Ovary (tissue), 7 donors: ENCODE measurements at regions not wholly inside any gene's neighbourhood (a gene's known extent, or its start where the extent isn't known, plus 50 kb on each side); places are given as distances from the start of the nearest gene placed in this dataset.
A peak's percentile ranks its signal among the peaks of the same experiment; 100 is the strongest.
"Not testable (repeated sequence)": the region's sequence is repeated elsewhere in the genome, so short reads cannot be mapped to it uniquely, and the experiment has no call there.

Source experiments
- DNase-seq, 5 donors: peaks; one replicate each; pipeline ENCODE4 v3.0.0-alpha.2; 2019 to 2020
- H3K27ac ChIP-seq, 2 donors: fragments of 200-600 bp; one replicate each; pipeline versions ENCODE4 v1.5.1 to v1.8.0; 2019 to 2022
- H3K27me3 ChIP-seq: fragments of 200-600 bp; one replicate; pipeline ENCODE4 v1.8.0; 2022
- H3K36me3 ChIP-seq: fragments of 200-600 bp; sonication (generic); one replicate; pipeline ENCODE4 v1.5.1; 2019
- H3K4me1 ChIP-seq: one replicate; pipeline ENCODE4 v1.8.1; 2013; ENCODE audit warnings: mild to moderate bottlenecking, moderate library complexity; ENCODE audit not compliant: insufficient read depth
- H3K4me3 ChIP-seq: fragments of 200-600 bp; sonication (generic); one replicate; pipeline ENCODE4 v1.5.1; 2017
- H3K9me3 ChIP-seq, 2 donors: fragments of 200-600 bp in 1 of 2; sonication (generic) in 1 of 2; one replicate each; pipeline versions ENCODE4 v1.5.1 to v1.8.1; 2013 to 2019; ENCODE audit warnings: mild to moderate bottlenecking in 1 of 2, moderate library complexity in 1 of 2
- CTCF ChIP-seq, 3 donors: fragments of 450-650 bp in 2 of 3; fragments of 200-600 bp in 1 of 3; IDR thresholded peaks; one replicate each; pipeline versions ENCODE4 v1.5.1 to v1.8.0; 2016 to 2022; ENCODE audit warnings: antibody characterized with exemption in 3 of 3, mild to moderate bottlenecking in 1 of 3
- EP300 ChIP-seq: sonication (generic); formaldehyde crosslinking; IDR thresholded peaks from one replicate; pipeline ENCODE4 v1.6.1; 2017; ENCODE audit warnings: antibody characterized with exemption
- POLR2A ChIP-seq: fragments of 450-650 bp; IDR thresholded peaks from one replicate; pipeline ENCODE4 v1.6.1; 2017; ENCODE audit warnings: antibody characterized with exemption, mild to moderate bottlenecking, moderate library complexity
- WGBS, 3 donors: extraction: QIAGEN DNeasy Blood & Tissue Kit in 1 of 3; methylation state at CpG; one replicate each; pipeline versions ENCODE4 v1.1.5 to v1.1.7; 2013 to 2017; 5-methylcytosine and 5-hydroxymethylcytosine counted together
- intact Hi-C, 4 donors: fragments of 100-400 bp; cut with DNase I; formaldehyde crosslinking; loops; one replicate each; pipeline versions ENCODE4 v1.11.0 to v1.15.1; 2022 to 2023
- donor health status: DM: no; HTN: no; CAD: no; lungs with moderate emphysema.
- donor health status: DM: no; HTN: no; CAD: no.
- donor health status: Bipolar disorder and iron deficiency.
- donor health status: DM: no; HTN: no; CAD: no.
- donor health status: DM: yes; HTN: yes; CAD: no.

DNA sequence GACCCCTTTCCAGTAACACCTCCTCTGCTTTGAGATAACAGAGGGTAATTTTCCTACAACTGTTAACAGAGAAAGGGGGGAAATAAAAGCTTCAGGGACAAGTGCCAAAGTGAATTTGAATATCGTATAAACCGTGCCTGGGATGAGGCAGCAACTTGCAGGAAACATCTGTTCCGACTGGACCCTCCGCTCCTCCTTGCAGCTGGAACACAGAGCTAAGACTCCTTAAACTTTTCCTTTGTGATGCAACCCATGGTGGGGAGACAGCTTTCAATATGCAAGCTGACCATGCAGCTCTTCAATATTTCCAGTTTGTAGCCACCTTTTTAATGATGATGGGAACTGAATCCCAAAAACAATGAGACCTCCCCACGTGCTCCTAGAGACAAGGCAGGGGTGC lies 432.6 kb downstream of the ZNF536 start:
- no peak for DNase-seq
- Histone ChIP-seq H3K4me1 (no peaks in the 10 kb centered on the region), H3K27me3 (no peaks in the 10 kb centered on the region), H3K4me3 (no peak overlapping the region), H3K9me3 (no peaks in the 10 kb centered on the region), H3K36me3 (no peaks in the 10 kb centered on the region), H3K27ac (no peak overlapping the region)
- 1 to 3% (median 1%) methylated on average over 5 of the region's 5 CpGs for WGBS, 3 donors
- intact Hi-C loops, result no loop called here
- TF ChIP-seq EP300 (no peak), CTCF (IDR thresholded peaks at IDR 0.05) (no peak), POLR2A (no peak)

DNA sequence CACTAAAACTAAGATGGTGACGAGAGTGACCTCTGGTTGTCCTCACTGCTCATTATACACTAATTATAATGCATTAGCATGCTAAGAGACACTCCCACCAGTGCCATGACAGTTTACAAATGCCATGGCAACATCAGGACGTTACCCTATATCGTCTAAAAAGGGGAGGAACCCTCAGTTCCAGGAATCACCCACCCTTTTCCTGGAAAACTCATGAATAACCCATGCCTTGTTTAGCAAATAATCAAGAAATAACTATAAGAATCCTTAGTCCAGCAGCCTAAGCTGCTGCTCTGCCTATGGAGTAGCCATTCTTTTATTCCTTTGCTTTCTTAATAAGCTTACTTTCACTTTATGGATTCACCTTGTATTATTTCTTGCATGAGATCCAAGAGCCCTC lies 432.1 kb downstream of the ZNF536 start:
- H3K27me3 ChIP-seq, DNase-seq, H3K27ac ChIP-seq, H3K36me3 ChIP-seq, H3K9me3 ChIP-seq, intact Hi-C loops, H3K4me1 ChIP-seq, H3K4me3 ChIP-seq: not testable (repeated sequence)
- 28 to 36% (median 35%) methylated on average over 3 of the region's 3 CpGs for WGBS, 3 donors

- no peak overlapping the region for H3K27ac ChIP-seq
- H3K4me1 ChIP-seq, result no peaks in the 10 kb centered on the region
- no peak for DNase-seq
- intact Hi-C loops, result no loop called here
- no peak overlapping the region for H3K4me3 ChIP-seq
- no peaks in the 10 kb centered on the region for H3K27me3 ChIP-seq
- WGBS, 3 donors, result 89 to 96% (median 96%) methylated on average over 6 of the region's 6 CpGs
- H3K36me3 ChIP-seq, result no peaks in the 10 kb centered on the region
- no peaks in the 10 kb centered on the region for H3K9me3 ChIP-seq
- TF ChIP-seq CTCF (IDR thresholded peaks at IDR 0.05) (no peak), POLR2A (no peak), EP300 (no peak)
These were observed 430.3 kb downstream of the ZNF536 start for GRCh38 chr19:30802424-30803013.

DNA sequence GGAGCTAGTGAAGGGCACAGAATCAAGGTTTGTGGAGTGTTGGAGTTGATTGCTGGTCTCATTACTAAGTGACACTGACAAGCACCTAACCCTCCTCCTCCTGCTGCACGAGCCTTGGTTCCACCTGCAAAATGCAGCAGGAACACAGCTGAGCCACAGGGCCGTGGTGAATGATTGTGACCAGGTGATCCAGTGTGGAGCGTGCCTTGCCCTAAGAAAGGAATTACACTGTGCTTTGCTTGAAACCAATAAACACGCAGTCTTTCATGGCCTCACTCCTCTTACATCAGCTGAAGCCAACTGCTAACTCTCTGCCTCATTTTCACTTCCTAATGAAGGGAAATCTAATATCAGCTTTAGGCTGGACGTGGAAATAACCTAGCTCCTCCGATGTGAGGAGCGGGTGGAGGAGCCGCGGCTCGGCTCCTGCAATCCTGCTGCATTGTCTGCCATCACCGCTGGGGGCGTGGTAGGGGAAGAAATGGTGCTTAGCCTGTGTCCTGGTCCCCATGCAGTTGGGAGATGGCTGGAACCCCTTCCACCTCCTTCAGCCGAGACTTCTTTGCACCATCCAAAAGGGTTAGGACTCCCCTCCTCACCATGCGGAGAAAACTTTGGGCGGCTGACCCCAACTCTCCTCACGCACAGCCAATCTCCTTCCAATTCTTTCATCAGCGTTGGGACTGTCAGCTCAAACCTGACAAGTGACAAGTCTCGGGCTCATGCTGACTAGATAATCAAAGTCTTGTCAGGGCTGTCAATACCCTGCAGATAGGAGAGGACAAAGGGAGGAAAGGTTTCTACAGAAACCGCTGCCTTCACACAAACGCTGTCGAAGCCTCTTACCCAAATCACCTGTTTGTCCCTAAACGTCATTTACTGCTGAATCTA lies 427.9 kb downstream of the ZNF536 start:
- intact Hi-C loops, result no loop called here
- no peak for TF ChIP-seq POLR2A
- no peak for TF ChIP-seq CTCF (IDR thresholded peaks at IDR 0.05)
- no peak for TF ChIP-seq EP300
- peak; percentile 11 to 63 (median 44) for DNase-seq
- H3K4me3 ChIP-seq, result no peak overlapping the region
- no peaks in the 10 kb centered on the region for H3K36me3 ChIP-seq
- H3K27me3 ChIP-seq, result no peaks in the 10 kb centered on the region
- 55 to 63% (median 59%) methylated on average over 22 of the region's 22 CpGs for WGBS, 3 donors
- H3K9me3 ChIP-seq, result no peaks in the 10 kb centered on the region
- H3K27ac ChIP-seq, result no peak overlapping the region
- no peaks in the 10 kb centered on the region for H3K4me1 ChIP-seq

DNA sequence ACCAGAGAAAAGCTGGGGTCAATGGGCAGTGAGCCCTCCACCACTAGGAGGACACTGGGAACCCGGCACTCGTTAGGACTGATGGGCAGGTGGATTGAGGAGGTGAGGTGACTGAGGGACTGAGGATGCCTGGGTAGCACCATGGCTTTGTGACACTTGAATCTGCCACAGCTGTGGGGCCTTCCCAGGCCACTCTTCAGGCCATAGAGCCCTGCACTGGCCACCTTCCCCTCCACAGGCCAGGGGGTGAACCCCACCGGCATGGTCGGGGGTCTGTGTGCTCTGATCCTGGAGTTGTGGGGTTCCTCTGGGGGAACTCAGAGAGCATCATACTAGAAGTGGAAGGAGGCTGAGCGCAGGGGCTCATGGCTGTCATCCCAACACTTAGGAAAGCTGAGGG lies 423.5 kb downstream of the ZNF536 start:
- intact Hi-C loops, result no loop called here

More for the DNA sequence above, 423.5 kb downstream of the ZNF536 start:
- no peak for TF ChIP-seq EP300
- no peak for TF ChIP-seq CTCF (IDR thresholded peaks at IDR 0.05)
- no peak for TF ChIP-seq POLR2A
- 94 to 98% (median 94%) methylated on average over 5 of the region's 5 CpGs for WGBS, 3 donors
- Histone ChIP-seq H3K4me1 (no peaks in the 10 kb centered on the region), H3K4me3 (no peak overlapping the region), H3K9me3 (no peaks in the 10 kb centered on the region), H3K27me3 (no peaks in the 10 kb centered on the region), H3K27ac (no peak overlapping the region), H3K36me3 (no peaks in the 10 kb centered on the region)
- DNase-seq, result no peak
